ENCODE measurements at regions not wholly inside any gene's neighbourhood (a gene's known extent, or its start where the extent isn't known, plus 50 kb on each side); places are given as distances from the start of the nearest gene placed in this dataset.

DNA sequence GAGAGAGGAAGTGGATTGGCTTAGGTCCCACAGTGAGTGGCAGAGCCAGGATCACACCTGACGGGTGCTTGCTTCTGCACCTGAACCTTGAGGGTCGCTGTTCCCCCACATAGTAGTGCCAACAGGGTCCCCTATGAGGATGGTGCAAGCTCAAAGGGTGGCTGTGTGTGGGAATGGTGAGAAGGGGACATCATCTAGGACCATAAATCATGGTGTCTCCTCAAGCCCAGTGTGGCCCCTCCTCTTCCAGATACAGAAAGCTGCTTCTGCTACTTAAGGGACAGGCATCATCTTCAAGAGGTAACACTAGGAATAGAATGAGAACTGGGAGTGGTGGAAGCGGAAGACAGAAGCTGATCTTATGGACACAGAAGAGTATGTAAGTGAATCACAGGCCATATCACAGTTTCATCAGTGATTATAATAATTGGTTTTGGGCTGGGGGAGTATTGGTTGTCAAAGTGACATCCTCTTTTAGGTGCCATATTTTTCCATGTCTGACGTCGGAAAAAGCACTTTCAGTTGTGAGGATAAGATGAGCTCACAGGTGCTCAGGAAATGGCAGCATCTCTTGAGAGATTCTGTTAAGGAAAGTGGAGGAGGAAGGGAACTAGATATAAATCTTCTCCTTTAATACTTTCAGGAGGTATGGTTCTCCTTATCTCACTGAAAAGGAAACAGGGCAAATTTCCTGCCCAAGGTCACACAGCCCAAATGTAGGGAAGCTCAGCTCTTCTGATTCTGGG is 83.2 kb upstream of the HNF1B start:
- DNase-seq, result no peak

DNA sequence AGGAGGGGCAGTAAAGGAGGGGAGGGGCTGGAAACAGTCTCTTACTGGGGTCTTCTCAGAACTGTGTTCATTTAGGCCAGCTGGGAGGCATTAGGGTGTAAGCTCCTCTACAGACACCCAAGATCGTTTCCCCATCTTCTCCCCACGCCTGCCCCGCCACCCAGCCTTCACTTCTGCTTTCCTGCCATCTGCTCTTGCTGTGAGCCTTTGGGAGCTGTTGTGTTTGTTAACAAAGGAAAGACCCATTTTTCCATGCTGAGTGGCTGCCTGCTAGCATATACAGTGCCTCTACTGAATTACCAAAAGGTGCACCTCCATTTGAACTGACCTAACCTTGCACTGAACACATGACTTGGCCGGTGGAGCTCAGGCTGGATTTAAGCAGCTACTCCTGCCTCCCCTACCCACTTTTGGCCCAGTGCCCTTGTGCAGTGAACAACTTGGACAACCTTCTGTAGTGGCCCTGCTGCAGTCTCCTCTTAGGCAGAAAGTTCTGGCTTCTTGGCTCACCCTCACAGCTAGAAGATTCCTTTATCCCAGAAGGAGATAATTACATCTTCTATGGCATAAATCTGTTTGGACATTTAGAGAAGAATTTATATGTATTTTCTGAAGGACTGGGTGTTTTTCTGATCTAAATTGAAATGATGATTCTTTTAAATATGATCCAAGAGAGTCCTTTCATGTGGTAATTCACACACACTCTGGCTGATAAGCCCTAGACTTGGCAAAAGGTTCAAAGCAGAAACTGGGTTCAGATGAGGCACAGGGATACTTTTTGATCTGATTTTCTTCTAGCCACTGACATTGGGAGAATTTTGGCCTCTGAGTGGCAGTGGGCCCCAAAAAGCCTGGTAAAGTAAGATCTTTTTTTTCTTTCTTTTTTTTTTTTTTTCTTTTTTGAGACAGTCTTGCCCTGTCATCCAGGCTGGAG is 81.9 kb upstream of the HNF1B start:
- DNase-seq, result no peak

DNA sequence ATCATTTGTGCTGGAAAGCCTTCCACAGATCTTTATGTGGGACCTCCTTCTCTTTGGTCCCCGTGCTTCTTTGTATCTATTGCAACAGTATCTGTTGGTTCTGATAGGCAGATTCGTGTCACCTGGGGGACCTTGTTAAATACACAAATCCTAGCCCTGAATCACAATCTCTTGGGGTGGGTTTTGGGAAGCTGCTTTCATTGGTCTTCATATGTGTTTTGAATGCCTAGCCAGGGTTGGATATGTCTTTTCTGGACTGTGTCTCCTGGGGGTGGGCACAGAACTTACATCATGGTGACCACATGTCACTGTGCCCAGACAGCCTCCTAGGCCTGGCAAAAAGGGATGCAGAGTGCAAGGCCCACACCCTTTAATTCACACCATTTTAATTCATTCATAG is 81.0 kb upstream of the HNF1B start:
- no peak for DNase-seq

DNA sequence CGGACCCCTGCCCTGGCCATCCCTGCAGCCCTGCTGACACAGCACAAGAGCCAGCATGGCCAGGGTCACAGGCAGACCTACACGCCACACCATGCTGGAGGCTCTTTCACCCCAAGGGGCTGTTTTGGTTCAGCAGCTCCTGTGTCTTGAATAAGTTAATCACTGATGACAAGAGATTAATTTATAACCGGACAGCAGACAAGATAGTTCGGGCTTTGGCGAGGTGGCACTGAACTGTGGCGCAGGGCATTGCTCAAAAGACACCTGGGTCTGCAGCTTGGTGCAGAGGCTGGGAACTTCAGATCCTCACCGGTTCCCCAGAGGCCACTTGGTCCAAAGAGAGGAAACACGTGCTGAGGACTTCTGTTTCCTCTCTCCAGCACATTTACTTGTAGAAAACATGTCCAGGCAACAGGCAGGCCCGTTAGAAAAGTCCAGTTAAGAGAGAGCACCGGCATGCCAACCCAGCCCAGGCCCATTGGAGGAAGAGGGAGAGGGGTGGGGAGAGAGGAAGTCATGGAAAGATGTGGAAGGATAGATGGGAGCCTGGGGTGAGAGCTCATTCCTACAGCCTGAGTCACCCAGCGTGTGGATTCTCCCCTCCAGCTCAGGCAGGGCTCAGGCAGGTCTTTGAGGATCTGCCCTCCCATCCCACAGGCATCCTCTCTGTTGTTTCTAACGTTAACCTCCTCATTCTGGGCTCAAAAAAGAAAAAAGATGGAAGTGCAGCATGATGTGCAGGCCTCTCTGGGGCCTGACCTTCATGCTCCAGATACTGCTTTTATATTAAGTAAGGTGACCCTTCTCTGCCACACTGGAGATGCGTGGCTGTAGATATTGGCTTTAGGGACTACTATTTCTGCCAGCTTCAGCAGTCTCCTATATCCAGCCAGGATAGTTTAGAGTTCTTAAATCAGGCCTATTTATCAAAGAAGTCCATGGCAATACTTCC is 80.0 kb upstream of the HNF1B start:
- peak; percentile 92 for DNase-seq

DNA sequence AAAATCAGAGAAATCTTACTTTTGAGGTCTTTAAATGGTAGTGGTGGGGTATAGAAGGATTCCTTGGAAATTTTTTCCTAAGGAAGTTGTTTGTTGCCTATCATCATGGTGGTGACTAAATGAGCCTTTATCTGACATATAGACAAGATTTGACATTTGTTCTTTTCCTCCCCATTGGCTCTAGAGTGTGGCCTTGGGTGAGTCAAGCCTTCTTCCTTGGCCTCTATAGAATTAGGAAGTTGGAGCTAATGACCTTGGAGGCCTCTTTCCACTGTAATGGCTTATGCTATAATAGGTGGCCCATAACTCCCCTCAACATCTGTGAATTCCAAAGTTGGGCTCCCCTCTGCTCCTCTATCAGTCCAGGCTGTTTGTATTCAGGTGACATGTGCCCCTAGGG is 79.1 kb upstream of the HNF1B start:
- DNase-seq, result no peak

DNA sequence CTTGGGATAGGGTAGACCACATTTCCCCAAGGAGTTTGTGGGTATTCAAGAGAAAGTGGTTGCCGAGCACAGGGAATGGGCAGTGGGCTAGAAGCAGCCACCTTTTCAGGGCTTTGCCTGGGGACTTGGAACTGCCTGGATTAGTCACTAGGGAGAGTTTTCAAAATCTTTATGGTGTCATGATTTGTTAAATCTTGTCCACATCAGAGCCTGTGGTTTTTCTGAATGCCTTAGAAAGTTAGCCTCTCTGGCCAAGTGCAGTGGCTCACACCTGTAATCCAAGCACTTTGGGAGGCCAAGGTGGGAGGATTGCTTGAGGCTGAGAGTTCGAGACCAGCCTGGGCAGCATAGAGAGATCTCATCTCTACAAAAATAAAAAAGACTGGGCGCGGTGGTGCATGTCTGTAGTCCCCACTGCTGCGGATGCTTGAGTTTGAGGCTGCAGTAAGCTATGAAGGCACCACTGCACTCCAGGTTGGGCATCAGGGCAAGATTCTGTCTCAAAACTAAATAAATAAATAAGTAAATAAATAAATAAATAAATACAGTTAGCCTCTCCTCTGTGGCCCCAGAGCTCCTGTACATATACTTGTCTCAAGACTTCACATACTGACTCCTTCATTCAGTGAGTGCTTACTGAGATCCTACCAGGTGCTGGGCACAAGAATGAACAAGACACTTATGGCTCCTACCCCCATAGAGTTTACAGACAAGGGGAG is 76.3 kb upstream of the HNF1B start:
- DNase-seq, result peak; percentile 40

DNA sequence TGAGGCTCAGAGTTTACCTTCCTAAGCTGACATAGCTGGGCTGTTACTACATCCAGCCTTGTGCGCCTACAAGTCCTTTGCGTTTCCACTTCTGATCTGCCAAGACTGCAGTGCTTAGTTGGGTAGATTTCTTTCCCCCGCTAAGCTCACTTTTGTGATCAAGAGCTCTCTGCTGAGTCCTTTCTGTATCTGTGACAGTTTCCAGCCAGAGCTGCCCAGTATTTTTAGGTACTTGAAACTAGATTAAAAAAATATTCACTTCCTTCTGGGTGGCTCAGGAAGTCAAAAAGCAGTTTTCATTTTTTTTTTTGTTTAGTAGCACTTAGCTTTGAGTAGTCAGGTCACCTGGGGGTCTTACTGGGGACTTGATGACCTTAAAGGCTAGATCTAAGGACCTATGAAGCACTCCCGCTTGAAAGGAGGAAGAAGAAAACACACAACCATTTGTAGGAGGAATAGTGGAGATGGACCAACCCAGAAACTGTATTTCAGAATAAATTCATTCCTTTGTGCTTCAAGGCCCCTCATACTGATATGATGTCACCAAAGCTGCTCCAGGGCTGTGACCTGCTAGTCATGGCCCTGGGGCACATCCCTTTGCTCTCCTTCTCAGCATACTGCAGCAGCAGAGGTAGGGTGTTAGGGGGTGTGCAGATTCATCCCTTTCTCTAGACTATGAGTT is 75.6 kb upstream of the HNF1B start:
- DNase-seq, result no peak

DNA sequence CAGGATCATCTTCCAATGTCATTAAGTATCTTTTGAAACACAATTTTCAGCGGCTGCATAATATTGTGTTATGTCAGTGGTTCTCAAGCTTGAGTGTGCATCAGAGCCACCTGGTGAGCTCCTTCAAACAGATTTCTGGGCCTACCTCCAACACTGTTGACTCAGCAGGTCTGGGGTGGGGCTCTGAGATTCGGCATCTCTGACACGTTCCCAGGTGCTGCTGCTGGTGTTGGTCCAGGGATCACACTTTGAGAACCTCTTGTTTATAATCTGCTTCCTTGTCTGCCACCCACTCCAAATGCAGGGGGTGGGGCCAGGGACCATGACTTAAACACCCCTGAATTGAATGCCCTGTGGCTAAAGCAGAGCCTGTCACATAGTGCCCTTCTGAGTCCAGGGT is 73.8 kb upstream of the HNF1B start:
- peak; percentile 31 for DNase-seq

DNA sequence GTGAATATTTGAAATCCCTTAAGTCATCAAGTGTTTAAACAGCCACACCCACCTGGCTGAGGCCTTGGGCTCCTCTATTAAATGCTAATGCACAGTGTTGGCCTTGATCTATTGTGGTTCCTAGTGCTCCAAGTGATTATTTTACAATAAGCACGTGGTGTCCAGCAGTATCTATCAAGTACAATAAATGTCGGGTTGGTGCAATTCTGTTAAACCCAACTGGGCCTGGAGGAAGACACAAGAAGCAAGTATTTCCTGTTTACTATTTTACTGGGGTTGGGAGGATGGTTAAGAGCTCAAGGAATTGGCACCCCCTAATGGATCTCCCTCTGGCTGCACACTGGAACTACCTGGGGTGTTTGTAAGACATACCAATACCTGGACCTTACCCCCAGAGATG is 72.1 kb upstream of the HNF1B start:
- DNase-seq, result no peak

DNA sequence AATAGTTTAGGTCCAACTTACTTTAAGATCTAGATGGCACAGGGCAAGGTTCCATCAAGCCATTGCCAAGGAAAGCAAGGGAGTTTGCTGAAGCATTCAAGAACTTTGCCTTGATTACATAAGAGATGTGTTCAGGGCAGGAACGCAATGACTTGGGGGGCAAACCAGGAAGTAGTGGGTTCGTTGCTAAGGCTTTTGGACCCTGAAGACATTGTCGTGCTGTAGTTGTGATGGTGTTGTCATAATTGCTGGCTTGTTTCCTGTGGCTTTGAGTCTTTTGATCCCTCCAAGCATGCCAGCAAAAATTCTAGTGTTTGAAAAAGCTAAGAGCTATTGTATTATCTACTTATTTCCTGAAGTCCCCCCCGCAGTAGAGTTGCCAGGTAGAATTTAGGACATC is 70.7 kb upstream of the HNF1B start:
- no peak for DNase-seq

DNA sequence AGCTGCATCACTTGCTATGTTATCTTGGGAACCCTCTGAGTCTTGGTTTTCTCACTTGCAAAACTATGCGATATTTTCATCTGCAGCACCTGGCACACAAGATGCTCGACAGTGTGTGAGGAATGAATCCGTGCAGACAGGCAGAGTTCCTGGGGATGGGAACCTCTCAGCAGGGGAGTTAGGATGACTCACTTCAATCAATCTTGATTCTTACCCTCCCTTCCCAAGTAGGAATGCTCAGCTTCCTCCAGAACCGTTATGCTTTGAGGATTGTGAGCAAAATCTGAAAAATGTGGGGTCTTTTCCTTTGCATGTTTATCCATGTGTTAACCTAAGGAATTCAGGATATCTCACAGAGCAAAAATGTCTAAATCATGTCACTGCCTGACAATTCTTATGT is 68.9 kb upstream of the HNF1B start:
- DNase-seq, result peak; percentile 99

DNA sequence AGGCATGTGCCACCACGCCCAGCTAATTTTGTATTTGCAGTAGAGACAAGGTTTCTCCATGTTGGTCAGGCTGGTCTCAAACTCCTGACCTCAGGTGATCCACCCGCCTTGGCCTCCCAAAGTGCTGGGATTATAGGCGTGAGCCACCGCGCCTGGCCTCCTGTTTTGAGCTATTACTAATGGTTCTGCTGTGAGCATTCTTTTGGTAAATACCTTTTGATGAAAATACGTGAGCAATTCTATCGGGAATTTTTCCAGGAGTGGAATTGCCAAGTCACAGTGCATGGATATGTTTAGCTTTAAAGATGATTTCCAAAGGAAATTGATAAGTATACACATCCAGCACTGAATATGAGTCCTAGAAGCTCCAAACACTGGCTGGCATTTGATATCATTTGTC is 64.0 kb upstream of the HNF1B start:
- peak; percentile 62 for DNase-seq

DNA sequence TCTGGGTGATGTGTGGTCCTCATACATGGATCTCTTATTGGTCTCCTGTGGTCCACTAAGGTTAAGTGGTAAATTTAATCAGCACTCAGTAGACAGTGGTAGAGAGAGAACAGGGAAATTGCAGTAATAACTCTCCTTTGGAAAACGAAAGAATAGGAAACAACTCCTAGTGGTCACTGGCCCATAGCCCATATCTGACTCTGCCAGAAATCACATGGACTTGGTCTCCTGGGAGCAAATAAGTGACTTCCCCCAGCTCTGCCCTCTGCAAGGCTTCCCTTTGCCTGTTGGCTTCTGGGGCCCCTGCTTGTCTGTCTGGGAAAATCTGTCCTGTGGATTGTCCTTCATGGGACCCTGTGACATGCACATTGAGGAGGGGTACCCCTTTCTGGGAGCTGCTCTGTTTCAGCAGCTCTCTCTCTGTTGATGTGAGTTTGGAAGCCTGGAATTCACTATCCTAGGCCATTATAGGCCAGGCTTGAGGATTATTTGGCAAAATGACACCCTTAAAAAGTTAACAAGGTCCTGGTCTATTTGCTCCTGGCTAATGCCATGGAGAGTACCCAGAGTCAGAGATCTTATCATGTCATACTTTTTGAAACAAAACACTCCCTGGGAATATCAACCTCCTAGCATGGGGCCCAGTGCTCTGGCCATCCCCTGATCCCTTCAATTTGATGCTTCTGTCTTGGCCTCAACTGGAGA is 58.0 kb upstream of the HNF1B start:
- peak; percentile 73 for DNase-seq

DNA sequence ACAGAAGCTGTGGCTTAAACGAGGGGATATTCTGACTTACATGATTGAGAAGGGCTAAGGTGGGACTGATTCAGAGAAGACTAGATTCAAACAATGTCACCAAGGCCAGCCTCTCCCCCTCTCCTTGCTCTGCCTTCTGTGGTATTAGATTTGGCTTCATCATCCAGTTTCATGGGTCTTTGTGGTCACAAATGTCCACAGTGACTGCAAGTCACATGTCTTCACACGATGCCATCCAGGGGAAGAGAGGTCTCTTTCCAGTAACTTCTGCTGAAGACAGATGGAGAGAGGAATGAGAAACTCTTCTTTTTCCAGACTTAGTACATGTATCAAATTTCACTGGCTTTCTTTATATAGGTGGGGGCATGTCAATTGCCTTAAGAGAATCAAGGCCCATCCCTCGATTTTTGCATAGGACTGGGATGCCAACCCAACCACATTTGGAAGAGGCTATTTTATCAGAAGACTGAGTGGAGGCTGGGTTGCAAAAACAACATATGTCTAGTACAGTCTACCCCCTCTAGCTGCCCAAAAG is 57.3 kb upstream of the HNF1B start:
- no peak for DNase-seq

DNA sequence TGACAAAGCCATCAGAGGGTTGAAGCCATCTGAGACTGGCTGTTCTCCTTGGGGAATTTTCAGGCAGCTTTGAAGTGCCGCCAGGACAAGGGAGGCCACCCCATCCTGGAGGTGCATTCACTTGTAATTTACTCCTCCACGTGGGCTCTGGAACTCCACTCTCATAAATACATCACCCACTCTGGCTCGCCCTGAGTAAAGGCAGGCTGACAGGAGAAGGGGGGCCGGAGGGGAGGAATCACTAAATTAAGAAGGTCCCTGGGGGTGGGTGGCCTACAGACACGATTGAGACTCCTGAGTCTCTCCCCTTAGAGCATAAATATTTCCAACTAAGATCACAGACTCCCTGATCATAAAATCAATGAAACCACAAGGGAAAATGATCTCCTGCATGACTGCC is 56.3 kb upstream of the HNF1B start:
- no peak for DNase-seq

DNA sequence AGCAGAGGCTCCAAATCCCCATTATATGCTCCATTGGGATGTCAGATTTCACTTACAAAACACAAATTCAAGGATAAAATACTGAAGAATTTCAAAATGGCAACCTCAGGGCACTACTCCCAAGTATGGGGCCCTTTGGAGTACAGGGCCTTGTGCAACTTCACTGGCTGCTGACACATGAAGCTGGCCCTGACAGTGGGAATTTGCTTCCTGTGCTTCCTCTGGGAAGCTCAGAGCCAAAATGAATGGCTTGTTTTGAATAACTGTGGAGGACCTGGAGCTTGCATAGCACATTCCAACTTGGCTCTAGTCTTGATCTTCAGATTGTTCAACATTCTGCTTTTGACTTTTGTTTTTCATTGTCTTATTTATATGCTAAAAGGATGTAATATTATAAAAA is 52.3 kb upstream of the HNF1B start:
- DNase-seq, result peak; percentile 42

DNA sequence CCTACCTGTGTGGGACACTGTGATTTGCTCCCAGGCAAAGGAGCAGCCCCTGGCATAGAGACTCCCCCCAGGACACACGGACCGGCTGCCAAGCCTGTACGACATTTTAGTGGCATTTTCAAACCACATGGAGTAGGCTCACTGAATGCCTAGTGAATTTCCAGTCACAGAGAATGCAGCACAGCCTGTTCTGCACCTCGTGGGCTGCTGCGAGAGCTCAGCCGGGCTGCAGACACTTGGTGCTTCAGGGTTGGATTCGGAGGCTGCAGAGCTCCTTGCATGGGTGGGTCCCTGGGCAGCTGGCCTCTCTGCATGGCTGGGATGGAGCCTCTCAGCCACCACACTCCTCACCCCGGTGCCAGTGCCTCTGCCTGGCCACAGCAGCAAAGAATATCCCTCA is 51.2 kb upstream of the HNF1B start:
- DNase-seq, result no peak

All from fibroblast of skin of right biceps (primary cell).